Fibroblast of lung (primary cell): ENCODE measurements at regions not wholly inside any gene's neighbourhood (a gene's known extent, or its start where the extent isn't known, plus 50 kb on each side); places are given as distances from the start of the nearest gene placed in this dataset.
A peak's percentile ranks its signal among the peaks of the same experiment; 100 is the strongest.

Experiments used
- DNase-seq, 2 donors: peaks; one replicate each; pipeline versions ENCODE4 v3.0.0 to v3.0.0-alpha.2; 2010; ENCODE audit warnings: low read depth in 2 of 2
- H2AFZ ChIP-seq: 2 replicates; pipeline ENCODE4 v1.5.1; 2012; ENCODE audit warnings: low read length, control low read depth, inconsistent platforms
- H3K27ac ChIP-seq: 2 replicates; pipeline ENCODE4 v1.5.1; 2011; ENCODE audit warnings: low read length, control low read depth; ENCODE audit not compliant: insufficient read depth
- H3K27me3 ChIP-seq: 2 replicates; pipeline ENCODE4 v1.5.1; 2011; ENCODE audit warnings: mild to moderate bottlenecking, low read length; ENCODE audit not compliant: control insufficient read depth, insufficient read depth
- H3K36me3 ChIP-seq: 2 replicates; pipeline ENCODE4 v1.5.1; 2011; ENCODE audit warnings: low read length; ENCODE audit not compliant: control insufficient read depth, insufficient read depth
- H3K4me1 ChIP-seq: 2 replicates; pipeline ENCODE4 v1.5.1; 2011; ENCODE audit warnings: low read length; ENCODE audit not compliant: control insufficient read depth, insufficient read depth; ENCODE audit errors: extremely low read depth
- H3K4me2 ChIP-seq: 2 replicates; pipeline ENCODE4 v1.5.1; 2011; ENCODE audit warnings: low read length, control low read depth; ENCODE audit not compliant: insufficient read depth; ENCODE audit errors: extremely low read depth
- H3K4me3 ChIP-seq, 4 experiments: fragments of 200-600 bp in 1 of 4; sonication (generic) in 1 of 4; replicated peaks in 1 of 4; 2 replicates each; pipeline ENCODE4 v1.5.1; 2011 to 2016; ENCODE audit warnings: low read length in 4 of 4, low read depth in 3 of 4, mild to moderate bottlenecking in 3 of 4, control low read depth in 2 of 4, inconsistent platforms in 1 of 4, mixed read lengths in 1 of 4; ENCODE audit not compliant: insufficient read depth in 1 of 4; ENCODE audit errors: control extremely low read depth in 1 of 4
- H3K79me2 ChIP-seq: 2 replicates; pipeline ENCODE4 v1.5.1; 2012; ENCODE audit warnings: mild to moderate bottlenecking, low read length, inconsistent platforms; ENCODE audit not compliant: control insufficient read depth, insufficient read depth
- H3K9ac ChIP-seq: 2 replicates; pipeline ENCODE4 v1.5.1; 2011; ENCODE audit warnings: mild to moderate bottlenecking, low read length, control low read depth; ENCODE audit not compliant: insufficient read depth
- H3K9me3 ChIP-seq: 2 replicates; pipeline ENCODE4 v1.5.1; 2012; ENCODE audit warnings: low read depth, low read length; ENCODE audit not compliant: control insufficient read depth, insufficient read depth
- H4K20me1 ChIP-seq: 2 replicates; pipeline ENCODE4 v1.5.1; 2011; ENCODE audit warnings: low read length; ENCODE audit not compliant: control insufficient read depth, insufficient read depth; ENCODE audit errors: extremely low read depth
- EZH2 ChIP-seq: IDR thresholded peaks from 2 replicates; pipeline ENCODE4 v1.5.1; 2012; ENCODE audit warnings: low read length, control low read depth, mild to moderate bottlenecking; ENCODE audit errors: missing control alignments
- TF ChIP-seq, protein P1 (sequence below), 2 donors: IDR thresholded peaks in 1 of 2; conservative IDR thresholded peaks in 1 of 2; 1 replicate in 1 of 2; 2 replicates in 1 of 2; pipeline ENCODE4 v1.5.1; 2011 to 2012; ENCODE audit warnings: low read length in 2 of 2, control low read depth in 1 of 2, inconsistent platforms in 1 of 2, low read depth in 1 of 2, mild to moderate bottlenecking in 1 of 2

DNA sequence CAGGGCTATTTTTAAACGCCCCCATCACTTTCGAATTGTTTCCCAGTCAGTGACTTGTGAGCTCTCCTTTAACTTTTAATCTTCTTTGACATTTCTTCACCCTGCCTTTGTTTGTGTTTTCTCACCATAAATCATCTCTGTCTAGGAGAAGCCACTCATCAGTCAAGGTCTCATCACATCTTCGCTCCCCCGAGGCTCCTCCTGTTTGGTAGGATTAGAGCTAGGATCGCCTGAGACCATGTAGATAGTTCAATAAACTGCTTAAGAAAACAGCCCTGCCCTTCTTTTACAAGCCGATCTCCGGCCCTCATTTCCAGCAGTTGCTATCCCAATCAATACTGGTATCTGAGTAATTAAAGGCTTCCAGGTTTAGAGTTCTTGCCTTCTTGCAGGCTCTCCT, 472.8 kb upstream of the ADARB2 start:
- Histone ChIP-seq H3K27ac (no peak overlapping the region), H3K79me2 (no peaks in the 10 kb centered on the region), H3K4me2 (no peak overlapping the region), H3K27me3 (no peaks in the 10 kb centered on the region), H3K4me3 (no peak overlapping the region), H3K36me3 (no peaks in the 10 kb centered on the region), H3K9me3 (no peaks in the 10 kb centered on the region), H3K9ac (no peak overlapping the region), H4K20me1 (no peaks in the 10 kb centered on the region), H3K4me1 (no peaks in the 10 kb centered on the region), H2AFZ (no peak overlapping the region)
- DNase-seq = peak in 1 of 2 donors; percentile 20
- TF ChIP-seq EZH2 = no peak
- TF ChIP-seq, protein P1, sequence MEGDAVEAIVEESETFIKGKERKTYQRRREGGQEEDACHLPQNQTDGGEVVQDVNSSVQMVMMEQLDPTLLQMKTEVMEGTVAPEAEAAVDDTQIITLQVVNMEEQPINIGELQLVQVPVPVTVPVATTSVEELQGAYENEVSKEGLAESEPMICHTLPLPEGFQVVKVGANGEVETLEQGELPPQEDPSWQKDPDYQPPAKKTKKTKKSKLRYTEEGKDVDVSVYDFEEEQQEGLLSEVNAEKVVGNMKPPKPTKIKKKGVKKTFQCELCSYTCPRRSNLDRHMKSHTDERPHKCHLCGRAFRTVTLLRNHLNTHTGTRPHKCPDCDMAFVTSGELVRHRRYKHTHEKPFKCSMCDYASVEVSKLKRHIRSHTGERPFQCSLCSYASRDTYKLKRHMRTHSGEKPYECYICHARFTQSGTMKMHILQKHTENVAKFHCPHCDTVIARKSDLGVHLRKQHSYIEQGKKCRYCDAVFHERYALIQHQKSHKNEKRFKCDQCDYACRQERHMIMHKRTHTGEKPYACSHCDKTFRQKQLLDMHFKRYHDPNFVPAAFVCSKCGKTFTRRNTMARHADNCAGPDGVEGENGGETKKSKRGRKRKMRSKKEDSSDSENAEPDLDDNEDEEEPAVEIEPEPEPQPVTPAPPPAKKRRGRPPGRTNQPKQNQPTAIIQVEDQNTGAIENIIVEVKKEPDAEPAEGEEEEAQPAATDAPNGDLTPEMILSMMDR (conservative IDR thresholded peaks at IDR 0.05 in 1 of 2, IDR thresholded peaks at IDR 0.05 in 1 of 2; ENCODE audit: low read depth in 1 of 2, low read length in 2 of 2) = no peak

DNA sequence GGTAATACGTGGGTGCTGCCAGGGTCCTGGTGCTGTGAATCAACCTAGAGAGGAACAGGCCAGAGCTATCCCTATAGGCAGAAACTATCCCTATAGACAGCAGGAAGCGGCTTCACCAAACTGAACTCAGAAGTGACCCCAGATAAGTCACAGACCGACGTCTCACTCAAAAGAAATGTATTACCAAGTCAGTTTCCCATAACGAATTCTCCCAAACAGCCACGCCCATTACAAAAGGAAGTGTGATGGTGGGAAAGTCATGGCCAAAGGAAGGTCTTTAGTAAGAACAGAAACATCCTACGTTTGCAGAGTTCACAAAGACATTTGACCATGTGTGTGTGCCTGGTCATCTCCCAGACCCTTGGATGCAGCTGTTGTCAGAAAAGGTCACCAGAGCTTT, 470.8 kb upstream of the ADARB2 start:
- no peaks in the 10 kb centered on the region for H3K36me3 ChIP-seq
- H3K4me2 ChIP-seq = no peak overlapping the region
- no peaks in the 10 kb centered on the region for H3K79me2 ChIP-seq
- TF ChIP-seq EZH2 = no peak
- TF ChIP-seq, protein P1 (conservative IDR thresholded peaks at IDR 0.05 in 1 of 2, IDR thresholded peaks at IDR 0.05 in 1 of 2; ENCODE audit: low read depth in 1 of 2, low read length in 2 of 2) = no peak
- H3K4me3 ChIP-seq = no peak overlapping the region
- no peaks in the 10 kb centered on the region for H3K27me3 ChIP-seq
- no peaks in the 10 kb centered on the region for H3K9me3 ChIP-seq
- H3K9ac ChIP-seq = no peak overlapping the region
- no peak overlapping the region for H2AFZ ChIP-seq
- no peaks in the 10 kb centered on the region for H3K4me1 ChIP-seq
- no peaks in the 10 kb centered on the region for H4K20me1 ChIP-seq
- H3K27ac ChIP-seq = no peak overlapping the region
- peak in 1 of 2 donors; percentile 44 for DNase-seq

DNA sequence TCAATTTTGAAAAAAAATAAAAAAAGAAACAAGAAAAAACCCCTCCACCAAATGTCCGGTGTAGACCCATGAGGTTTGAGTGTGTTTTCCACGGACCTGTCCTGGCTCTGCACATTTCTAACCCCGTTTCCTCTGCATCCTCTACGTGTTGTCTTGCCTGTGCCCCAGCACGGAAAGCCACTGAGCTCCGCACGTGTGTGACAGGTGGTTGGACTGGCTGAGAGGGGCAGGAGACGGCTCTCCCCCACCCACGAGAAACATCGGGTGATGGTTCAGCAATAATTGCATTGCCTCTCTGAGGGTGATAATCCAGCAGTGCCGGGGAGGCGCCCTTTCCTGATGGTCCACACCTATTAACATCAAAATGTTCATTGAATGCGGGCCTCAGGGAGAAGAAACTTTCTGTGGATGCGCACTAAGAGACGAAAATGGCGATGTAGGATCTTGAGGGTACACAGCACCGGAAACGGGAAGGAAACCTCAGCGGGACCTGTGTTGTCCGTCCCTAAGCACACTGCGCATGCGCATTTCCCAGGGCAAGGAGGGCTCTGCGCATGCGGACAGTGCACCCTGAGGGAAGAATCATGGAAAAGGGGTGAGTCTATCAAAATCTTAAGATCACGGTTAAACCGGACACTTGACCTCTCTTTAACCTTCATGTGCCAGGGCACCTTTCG, 470.1 kb upstream of the ADARB2 start:
- DNase-seq = no peak
- no peak overlapping the region for H3K9ac ChIP-seq
- H3K27ac ChIP-seq = no peak overlapping the region
- H3K79me2 ChIP-seq = no peaks in the 10 kb centered on the region
- no peak overlapping the region for H3K4me2 ChIP-seq
- H4K20me1 ChIP-seq = no peaks in the 10 kb centered on the region
- H3K4me1 ChIP-seq = no peaks in the 10 kb centered on the region
- TF ChIP-seq, protein P1 (conservative IDR thresholded peaks at IDR 0.05 in 1 of 2, IDR thresholded peaks at IDR 0.05 in 1 of 2; ENCODE audit: low read depth in 1 of 2, low read length in 2 of 2) = no peak
- TF ChIP-seq EZH2 = no peak
- no peak overlapping the region for H2AFZ ChIP-seq
- no peak overlapping the region for H3K4me3 ChIP-seq
- no peaks in the 10 kb centered on the region for H3K9me3 ChIP-seq
- H3K36me3 ChIP-seq = no peaks in the 10 kb centered on the region
- H3K27me3 ChIP-seq = no peaks in the 10 kb centered on the region
